ENCODE measurements at regions not wholly inside any gene's neighbourhood (a gene's known extent, or its start where the extent isn't known, plus 50 kb on each side); places are given as distances from the start of the nearest gene placed in this dataset.
"Not testable (repeated sequence)": the region's sequence is repeated elsewhere in the genome, so short reads cannot be mapped to it uniquely, and the experiment has no call there.

DNA sequence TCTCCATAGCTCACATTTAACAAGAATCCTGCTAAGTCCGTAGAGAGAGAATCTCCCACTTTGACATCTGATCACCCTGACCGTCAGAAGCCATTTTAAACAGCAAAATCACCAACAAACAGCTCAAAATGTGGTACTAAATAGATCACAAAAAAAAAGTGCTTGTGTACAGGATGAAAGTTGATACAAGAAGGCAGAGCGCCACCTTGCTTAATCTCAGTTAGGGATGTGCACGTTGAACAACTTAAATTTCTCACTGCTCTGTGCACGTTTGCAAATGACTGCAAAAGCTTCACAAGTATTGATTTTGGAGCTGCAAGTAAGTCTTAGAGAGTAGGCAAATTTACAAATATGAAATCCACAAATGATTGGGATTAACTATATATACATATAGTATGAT is 63.1 kb upstream of the NREP start:
- no peaks in the 10 kb centered on the region for H3K79me2 ChIP-seq (ENCODE audit: control insufficient read depth, insufficient read depth, low read length)

DNA sequence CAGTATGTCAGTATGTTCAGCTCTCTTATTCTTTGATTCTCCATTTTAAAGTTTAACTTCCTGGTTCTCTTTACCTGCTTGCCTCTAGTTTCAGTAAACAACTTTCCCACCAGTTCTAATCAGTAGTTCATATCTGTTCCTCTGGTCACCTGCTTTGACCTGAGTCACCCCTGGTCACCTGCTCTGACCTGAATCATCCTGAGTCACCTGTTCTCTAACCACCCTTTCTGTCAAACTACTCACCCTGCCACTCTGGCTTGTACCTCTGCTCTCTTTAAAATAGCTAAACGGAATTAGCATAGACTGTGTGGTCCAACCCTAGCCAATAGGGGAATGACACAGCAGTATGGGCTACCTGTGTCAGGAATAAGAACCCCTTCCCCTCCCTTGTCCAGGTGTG is 62.0 kb upstream of the NREP start:
- H3K79me2 ChIP-seq (ENCODE audit: control insufficient read depth, insufficient read depth, low read length); H3K27me3 ChIP-seq (ENCODE audit: control insufficient read depth in 2 of 2, insufficient read depth in 2 of 2, low read length in 2 of 2); dilution Hi-C loops (cut with MboI; ENCODE audit: extremely low pct_ligation_motif_present, low sequenced_read_pairs); FAIRE-seq; POLR2A ChIA-PET; H3K4me3 ChIP-seq (replicated peaks in 1 of 3; ENCODE audit: insufficient read depth in 1 of 3, low read depth in 1 of 3, low read length in 3 of 3); H3K9ac ChIP-seq (replicated peaks; ENCODE audit: extremely low read depth, insufficient read depth, low read length); H3K9me3 ChIP-seq (replicated peaks; ENCODE audit: control insufficient read depth, insufficient read depth, low read length); BruUV-seq (replicated peaks); H3K4me2 ChIP-seq (ENCODE audit: insufficient read depth, low read length); H3K27ac ChIP-seq (ENCODE audit: insufficient read depth, low read depth, low read length); H3K4me1 ChIP-seq (ENCODE audit: control insufficient read depth, extremely low read depth, insufficient read depth, low read length); H4K20me1 ChIP-seq (replicated peaks; ENCODE audit: control insufficient read depth, extremely low read depth, insufficient read depth, low read length); H2AFZ ChIP-seq (ENCODE audit: low read depth, low read length); H3K36me3 ChIP-seq (ENCODE audit: control insufficient read depth in 2 of 2, extremely low read depth in 1 of 2, insufficient read depth in 2 of 2, low read length in 2 of 2); intact Hi-C loops (cut with micrococcal nuclease); DNase-seq (ENCODE audit: low read depth, low spot score); H3K9me1 ChIP-seq (replicated peaks; ENCODE audit: control insufficient read depth, extremely low read depth, insufficient read depth, low read length): not testable (repeated sequence)
- CTCF ChIA-PET: interaction anchor here (1.4 kb wide), 1 partner anchor 11 kb away, joined by 5 read pairs; no protein-coding TSS in a partner anchor

More for the DNA sequence above, 63.1 kb upstream of the NREP start:
- H3K9me1 ChIP-seq (replicated peaks; ENCODE audit: control insufficient read depth, extremely low read depth, insufficient read depth, low read length): no peaks in the 10 kb centered on the region
- TF ChIP-seq, protein P1, sequence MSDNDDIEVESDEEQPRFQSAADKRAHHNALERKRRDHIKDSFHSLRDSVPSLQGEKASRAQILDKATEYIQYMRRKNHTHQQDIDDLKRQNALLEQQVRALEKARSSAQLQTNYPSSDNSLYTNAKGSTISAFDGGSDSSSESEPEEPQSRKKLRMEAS (IDR thresholded peaks at IDR 0.05; ENCODE audit: insufficient read depth, insufficient read length): no peak
- TF ChIP-seq MYC (IDR thresholded peaks at IDR 0.05; ENCODE audit: low read depth, low read length): no peak
- H3K36me3 ChIP-seq (ENCODE audit: control insufficient read depth in 2 of 2, extremely low read depth in 1 of 2, insufficient read depth in 2 of 2, low read length in 2 of 2): no peaks in the 10 kb centered on the region
- DNase-seq (ENCODE audit: low read depth, low spot score) (no peak), FAIRE-seq (no peak)
- ChIA-PET CTCF (interaction anchor here (0.8 to 1.7 kb wide), 3 partner anchors 10 to 269 kb away, joined by 5 to 13 read pairs (median 9); no protein-coding TSS in a partner anchor), POLR2A (no interaction called here)
- no peak overlapping the region for H2AFZ ChIP-seq (ENCODE audit: low read depth, low read length)
- H4K20me1 ChIP-seq (replicated peaks; ENCODE audit: control insufficient read depth, extremely low read depth, insufficient read depth, low read length): no peaks in the 10 kb centered on the region
- H3K9me3 ChIP-seq (replicated peaks; ENCODE audit: control insufficient read depth, insufficient read depth, low read length): no peaks in the 10 kb centered on the region
- no peak overlapping the region for H3K9ac ChIP-seq (replicated peaks; ENCODE audit: extremely low read depth, insufficient read depth, low read length)
- intact Hi-C loops (cut with micrococcal nuclease) (no loop called here), dilution Hi-C loops (cut with MboI; ENCODE audit: extremely low pct_ligation_motif_present, low sequenced_read_pairs) (no loop called here)
- no peak overlapping the region for H3K4me2 ChIP-seq (ENCODE audit: insufficient read depth, low read length)
- BruUV-seq (replicated peaks): no TSS peak
- H3K27ac ChIP-seq (ENCODE audit: insufficient read depth, low read depth, low read length): no peak overlapping the region
- H3K4me3 ChIP-seq (replicated peaks in 1 of 3; ENCODE audit: insufficient read depth in 1 of 3, low read depth in 1 of 3, low read length in 3 of 3): no peak overlapping the region
- no peaks in the 10 kb centered on the region for H3K27me3 ChIP-seq (ENCODE audit: control insufficient read depth in 2 of 2, insufficient read depth in 2 of 2, low read length in 2 of 2)
- no peaks in the 10 kb centered on the region for H3K4me1 ChIP-seq (ENCODE audit: control insufficient read depth, extremely low read depth, insufficient read depth, low read length)
